Hypothalamus (tissue), 51 donors: ENCODE measurements at regions not wholly inside any gene's neighbourhood (a gene's known extent, or its start where the extent isn't known, plus 50 kb on each side); places are given as distances from the start of the nearest gene placed in this dataset.

Experiments used
- DNase-seq, 51 donors: peaks; one replicate each; lab custom pipeline; 2025; lab: John Stamatoyannopoulos, UW

DNA sequence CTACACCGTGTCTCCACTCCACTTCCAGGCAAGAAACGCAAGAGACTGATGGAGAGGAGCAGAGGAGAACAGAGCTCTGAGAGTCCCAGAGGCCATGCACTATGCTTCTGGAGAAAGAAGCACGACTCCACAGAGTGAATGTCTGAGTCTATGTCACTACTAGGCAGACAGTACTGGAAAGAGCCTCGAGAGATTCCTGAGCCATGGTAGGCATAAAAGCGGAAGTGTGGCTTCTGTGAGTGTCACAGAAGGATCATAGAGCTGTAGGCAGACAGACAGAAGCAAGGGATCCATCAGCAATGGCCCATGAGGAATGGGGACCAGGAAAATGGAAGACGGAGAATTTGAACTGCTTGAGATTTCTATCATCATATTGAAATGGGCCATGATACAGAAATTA lies 542.6 kb downstream of the ZEB2 start:
- DNase-seq = no peak

DNA sequence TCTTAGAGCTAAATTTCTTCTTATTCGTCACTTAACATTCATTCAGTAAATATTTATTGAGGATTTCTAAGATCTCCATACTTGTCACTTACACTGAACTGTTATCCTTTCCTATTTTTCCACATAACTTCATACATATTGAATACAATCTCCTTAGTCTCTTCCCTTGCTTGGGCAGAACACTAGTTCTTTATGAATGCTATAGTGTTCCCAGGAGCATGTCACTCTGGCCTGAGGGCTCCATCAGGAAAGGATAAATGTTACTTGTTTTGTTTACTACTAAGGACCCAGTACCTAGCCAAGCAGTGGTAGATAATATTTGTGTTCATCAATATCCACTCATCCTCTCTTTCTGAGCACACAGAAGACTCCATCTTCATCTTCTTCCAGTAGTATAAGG lies 544.7 kb downstream of the ZEB2 start:
- DNase-seq = no peak

DNA sequence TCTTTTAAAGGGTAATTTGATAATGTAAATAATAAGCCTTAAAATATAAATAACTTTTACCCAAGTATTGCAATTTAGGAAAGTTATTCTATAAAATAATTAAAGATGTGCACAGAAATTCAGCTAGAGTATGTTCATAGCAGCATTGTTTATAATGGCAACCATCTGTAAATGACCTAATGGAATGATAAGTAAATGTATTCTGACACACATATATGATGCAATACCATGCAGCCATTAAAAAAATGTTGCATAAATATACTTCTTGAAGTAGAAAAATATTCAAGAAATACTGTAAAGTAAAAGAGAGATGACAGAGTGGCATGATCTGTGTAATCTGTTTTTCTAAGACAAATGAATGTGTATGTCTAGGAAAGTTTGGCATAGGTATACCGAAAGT lies 545.7 kb downstream of the ZEB2 start:
- DNase-seq = no peak

DNA sequence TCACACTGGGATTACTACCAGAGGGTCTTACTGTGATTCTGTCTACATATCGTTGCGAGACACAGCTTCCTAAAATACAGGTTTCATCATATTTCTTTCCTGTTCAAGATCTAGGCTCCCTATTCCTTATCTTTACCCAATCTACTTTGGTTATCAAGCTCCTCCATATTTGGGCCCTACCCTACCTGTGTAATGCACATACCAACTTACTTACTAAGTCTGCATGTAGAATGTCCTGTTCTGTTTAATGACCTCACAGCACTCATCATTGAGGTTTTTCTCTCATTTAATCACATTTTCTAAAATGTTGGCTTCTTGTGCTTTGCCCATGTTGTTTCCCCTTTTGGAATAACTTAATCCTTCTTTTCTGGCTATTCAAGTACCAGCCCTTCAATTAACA lies 551.1 kb downstream of the ZEB2 start:
- DNase-seq = no peak

DNA sequence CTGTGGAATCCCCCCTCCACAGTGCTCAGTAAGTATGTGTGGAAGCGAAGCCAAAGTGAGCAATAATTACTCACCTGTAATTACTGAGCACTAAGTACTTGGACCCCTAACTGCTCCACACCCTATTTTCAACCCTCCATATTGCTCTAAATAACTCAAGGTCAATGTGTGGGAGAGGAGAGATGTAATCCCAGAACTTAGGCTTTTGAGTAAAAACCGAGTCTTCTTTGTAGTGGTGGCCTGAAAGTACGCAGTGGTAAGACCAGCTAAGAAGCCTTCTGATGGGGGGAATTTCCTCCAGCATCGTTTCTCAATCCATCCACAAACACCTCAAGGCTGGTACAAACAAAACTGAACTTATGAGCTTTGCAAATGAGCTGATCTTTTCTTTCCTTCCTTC lies 551.6 kb downstream of the ZEB2 start:
- no peak for DNase-seq

DNA sequence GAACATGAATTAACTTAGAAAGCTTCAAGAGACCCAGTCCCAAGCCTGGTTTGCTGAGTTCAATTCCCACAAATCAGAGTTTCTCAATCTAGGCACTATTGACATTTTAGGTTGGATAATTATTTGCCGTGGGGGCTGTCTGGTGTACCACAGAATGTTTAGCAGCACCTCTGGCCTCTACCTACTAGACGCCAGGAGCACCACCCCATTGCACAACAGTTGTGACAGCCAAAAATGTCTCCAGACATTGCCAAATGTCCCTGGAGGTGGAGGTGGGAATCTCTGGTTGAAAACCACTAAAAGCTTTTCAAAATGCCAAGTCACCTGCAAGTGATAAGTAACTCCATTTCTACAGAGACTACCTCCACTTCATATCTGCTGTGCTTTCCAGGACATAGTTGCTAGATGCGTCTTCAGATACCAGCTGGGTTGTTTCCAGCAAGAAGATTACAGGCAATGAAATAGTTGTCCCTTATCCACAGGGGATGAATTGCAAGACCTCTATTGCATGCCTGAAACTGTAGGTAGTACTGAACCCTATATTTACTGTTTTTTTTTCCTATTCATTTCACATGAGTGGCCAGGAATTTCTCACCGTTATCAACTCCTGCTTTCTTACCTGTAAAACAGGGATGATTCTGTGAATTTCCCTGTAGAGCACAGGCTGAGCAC lies 554.3 kb downstream of the ZEB2 start:
- DNase-seq = no peak

DNA sequence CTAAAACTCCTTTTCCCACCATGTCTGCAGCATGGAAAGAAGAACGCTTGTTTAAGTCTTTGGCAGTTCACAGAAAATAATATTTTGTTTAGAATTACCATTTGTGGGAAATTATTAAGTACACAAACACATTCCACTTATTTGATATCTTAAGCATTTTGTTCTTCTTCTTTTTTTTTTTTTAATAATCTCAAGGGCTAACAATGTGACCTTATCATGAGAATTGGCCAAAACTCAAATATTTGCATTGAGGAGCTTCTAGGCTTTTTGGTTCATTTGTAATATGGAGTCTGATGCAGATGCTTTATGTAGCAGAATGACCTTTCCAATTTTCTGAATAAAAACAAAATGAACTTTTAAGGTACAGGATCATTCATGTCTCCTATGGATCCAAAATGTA lies 555.0 kb downstream of the ZEB2 start:
- DNase-seq = no peak

DNA sequence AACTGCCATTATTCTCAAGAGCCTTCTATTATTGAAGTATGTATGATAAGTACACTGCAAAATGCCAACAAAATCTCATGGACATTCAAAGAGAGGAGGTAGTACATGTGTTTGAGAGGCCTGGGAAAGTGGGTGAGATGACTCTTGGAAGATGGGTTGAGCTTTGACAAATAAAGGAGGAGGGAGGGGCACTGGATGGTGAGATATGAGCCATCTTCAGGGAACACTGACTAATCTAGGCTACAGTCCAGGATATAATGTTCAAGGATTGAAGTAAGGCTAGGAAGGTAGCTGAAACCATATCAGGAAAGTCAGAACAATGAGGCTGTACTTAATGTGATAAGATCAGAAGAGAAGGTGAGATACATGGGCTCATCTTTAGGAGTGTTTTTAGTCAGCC lies 559.7 kb downstream of the ZEB2 start:
- DNase-seq = no peak

DNA sequence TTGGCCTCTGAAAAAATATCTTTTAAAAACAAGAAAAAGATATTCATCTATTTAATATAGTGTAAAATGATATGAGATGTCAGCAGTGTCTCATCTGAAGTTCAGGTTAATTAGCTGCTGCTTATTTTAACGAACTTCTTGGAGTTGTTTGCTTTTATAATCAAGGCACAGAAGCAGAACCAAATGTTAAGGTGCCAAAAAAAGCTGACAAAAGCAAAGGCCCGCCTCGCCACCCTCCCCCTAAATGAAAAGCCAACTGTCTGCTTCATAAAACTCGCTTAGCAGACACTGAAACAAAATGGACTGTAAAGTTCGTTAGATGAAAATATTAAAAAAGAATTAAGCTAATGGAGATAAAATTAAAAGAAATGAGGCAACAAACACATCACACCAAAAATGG lies 562.6 kb downstream of the ZEB2 start:
- no peak for DNase-seq

DNA sequence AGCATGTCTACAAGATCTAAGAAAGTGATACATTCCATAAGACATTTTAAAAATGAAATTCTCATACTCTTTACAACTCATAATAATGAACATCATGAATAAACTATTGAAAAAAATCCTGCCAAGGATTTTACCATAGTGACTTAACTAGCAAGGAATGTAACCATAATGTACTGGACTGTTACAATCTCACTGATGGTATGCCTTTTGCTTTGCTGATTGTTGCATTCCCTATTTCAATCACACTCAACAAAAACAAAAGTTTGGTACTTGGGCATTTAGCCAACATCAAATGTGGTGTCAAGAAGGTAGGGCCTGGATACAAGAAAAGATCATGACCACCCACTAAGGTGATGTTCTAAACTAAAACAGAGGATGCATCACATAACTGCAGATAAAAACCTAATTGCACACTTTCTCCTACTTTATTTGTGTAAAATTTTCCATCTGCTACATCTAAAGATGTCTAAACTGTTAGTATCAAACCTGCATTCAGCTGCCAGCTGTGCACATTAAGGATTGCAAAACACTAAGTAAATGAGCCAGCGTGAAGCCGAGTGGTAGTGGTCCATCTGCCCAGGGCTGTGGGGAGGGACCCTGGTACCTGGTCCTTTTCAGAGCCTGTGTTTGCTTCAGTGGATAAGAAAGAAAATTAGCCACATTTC lies 564.4 kb downstream of the ZEB2 start:
- no peak for DNase-seq

DNA sequence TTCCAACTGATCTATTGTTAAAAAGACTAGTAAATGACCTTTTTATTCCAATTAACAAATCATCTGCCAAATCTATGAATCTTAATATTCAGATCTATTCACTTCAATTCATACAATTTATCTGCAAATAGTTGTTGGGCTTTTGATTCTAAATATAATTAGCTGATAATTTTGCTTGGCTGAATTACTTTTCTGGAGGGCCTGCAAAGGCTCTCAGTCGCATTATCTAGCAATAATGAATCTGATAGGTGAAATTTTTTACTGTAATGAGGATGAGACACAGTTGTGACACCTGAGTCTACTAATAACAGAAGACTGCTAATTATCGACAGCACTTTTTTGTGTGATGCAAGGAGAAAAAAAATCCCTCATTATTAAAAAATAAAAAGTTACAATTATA lies 565.1 kb downstream of the ZEB2 start:
- DNase-seq = no peak

DNA sequence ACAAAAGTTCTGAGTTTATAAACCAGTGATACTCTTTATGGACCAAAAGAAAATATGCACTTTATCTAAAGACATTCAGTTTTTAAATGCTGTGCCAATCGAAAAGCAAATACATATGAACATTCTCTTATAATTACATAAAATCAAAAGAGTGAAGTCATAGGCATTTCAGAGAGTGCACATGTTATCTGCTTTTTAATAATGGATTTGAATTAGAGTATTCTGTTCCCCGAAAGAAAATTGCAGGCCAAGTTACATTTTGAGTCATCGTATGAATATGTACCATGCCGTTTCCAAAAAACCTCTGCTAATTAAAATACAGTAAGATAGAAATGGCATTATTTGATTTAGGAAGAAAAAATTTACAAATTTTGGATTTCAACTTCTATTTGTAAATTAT lies 565.7 kb downstream of the ZEB2 start:
- DNase-seq = no peak

DNA sequence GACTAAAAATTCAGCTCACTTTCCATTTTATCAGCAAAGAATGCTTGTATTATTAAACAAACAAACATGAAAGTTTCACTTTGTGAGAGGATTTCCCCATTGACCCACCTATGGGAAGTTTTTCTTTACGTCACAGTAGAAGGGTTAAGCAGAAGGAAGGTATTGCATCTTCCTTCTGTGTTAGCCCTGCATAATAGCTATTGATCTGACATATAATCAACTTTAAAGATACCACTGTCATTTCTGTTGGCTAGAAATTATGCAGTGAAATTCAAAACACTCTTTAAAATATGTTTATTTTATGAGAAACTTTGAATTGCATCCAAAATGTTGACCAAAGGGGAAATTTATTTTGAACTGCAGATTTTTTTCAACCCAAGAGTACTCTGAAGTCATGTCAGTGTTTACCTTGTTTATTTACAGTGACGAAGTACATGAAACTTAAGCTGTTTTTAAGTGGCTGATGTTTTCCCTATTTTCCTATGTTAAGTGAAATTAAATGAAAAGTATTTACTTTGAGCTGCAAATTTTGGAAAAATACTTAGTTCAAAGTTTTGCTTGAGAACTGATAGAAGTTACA lies 566.4 kb downstream of the ZEB2 start:
- DNase-seq = no peak

DNA sequence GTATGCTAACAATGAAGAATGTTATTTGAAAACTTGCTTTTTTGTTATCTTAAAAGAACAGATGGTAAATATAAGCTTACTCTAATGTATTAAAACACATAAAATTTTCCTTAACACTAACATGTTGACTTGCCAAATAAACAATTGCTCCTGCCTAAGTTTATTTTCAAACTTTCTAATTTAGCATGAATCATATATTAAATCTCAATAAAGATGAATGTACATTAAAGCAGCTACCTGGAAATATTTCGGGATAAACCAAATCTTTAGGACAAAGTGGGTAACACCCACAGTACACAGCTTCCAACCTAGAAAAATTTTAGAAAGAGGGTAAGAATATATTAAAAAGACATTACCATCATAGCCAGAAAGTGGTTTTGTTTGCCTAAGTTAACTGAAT lies 567.4 kb downstream of the ZEB2 start:
- no peak for DNase-seq

DNA sequence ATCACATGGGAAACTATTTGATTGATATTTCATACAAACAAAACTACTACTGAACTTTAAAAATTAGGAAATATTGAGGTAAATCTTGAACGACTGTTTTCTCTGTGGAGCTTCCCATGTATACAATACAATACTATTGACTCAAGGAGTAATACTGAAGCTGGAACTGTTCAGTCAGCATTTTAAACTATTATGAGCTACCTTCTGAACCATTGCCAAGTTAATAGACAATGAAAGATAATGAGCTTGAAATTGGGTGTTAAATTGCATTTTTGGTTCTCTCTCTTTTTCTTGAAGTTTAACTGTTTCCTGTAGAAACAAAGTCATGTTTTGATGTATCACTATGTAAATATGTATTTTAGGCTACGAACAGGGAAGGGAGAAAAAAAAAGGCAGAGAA lies 569.2 kb downstream of the ZEB2 start:
- DNase-seq = no peak

DNA sequence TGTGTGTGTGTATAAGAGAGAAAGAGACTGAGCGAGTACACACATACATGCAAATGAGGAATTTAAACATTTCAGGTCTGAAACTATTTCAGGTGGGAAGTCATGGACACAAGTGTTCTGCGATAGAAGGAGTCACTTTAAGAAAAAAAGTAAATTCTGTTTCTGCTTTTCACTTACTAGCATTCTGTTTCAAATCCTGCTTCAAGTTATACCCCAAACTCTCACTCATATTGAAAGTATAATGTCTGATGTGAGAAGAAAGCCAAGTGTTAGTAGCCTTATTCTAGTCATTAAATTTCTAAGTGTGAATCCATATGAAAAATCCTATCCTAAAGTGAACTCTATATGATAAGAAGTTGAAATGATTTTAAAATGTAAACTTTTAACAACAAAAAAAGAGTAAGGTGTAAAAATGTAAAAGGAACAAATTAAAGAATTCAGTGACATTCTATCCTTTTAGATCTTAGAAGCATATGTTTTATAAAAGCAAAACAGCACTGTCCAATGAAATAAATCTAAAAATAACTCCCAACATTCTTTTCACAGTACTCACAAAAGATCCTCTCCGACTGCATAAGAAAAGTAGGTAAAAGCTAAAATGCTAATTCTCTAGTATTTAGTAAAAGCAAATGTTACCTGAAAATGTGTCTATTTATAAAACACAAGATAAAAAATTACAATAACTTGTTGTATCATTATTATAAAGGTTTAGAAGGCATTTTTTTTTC lies 570.6 kb downstream of the ZEB2 start:
- no peak for DNase-seq

DNA sequence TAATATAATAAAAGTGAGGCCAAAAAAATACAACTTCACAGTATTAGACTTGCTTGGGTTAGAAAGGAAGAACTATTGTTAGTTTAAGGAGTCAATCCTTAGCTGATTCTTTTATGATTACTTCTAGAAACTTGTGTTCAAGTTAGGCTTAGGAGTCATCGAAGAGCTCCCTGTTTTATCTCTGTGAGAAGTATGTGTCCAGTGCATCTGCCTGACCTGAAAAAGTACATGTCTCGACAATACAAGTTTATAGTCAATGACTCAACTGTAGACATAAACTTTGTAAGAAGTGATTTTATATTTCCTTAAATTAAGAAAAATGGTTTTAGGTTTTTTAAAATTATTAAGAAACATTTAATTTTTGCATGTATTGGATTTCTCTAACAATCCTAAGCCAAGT lies 571.2 kb downstream of the ZEB2 start:
- DNase-seq = no peak

DNA sequence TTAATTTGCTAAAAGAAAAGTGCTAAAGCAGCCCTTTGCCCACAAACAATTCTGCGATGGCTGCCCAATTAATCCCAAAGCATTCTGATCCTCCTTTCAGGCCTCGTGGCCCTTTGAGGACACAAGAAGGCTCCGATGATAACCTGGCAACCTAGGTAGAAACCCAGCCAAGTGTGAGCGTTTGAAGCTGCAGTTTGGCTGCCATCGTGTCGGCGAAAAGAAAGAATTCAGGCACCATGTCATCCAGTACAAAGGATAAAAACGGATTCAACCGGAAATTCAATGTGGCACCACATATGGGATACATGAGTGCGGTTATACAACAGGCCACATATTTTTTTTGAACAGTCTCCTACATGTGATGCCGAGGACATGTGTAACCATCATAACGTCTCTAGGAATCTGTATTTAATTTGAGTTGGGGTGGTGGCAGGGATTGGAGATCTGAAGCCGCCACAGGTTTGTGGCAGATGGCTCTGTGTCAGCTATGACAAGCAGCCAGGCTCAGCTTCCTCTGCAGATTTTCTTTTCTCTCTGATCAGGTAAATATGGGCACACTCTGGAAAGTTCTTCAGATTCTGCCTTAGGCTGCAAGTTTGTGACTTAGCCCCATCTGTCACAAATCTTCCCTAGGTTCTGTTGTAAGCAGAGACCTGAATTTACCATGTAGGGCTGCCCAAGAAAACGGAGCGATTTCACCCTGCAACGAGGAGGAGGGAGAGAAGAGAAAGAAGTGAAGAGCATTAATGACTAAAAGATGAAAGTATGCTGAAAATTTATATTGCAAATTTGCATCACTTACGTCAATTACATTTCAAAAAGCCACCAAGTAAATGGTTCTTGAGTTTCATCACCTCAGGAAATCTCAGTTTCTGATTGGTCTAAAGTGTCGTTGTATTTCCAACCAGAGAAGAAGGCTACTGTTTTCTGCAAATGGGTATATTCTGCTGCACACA lies 573.2 kb downstream of the ZEB2 start:
- DNase-seq = peak in 1 of 51 donors; percentile 16

DNA sequence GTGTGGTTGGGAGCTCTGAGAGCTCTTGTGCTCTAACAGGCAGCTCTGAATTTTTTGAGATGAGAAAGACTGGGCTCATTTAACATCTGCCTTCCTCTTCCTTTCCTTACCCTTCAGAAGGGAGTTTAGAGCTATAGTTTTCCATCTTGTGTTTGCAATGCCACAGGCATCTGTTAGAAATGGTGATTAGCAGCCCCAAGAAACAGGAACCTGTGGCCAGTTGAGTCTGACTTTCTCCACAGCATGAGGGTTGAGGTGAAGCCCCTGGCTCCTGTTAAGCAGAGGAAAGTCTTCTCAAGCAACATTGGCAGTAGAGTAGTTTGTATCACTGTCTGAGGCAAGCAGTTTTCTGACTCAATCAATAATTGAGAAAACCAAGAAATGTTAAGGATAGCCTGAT lies 577.4 kb downstream of the ZEB2 start:
- no peak for DNase-seq

DNA sequence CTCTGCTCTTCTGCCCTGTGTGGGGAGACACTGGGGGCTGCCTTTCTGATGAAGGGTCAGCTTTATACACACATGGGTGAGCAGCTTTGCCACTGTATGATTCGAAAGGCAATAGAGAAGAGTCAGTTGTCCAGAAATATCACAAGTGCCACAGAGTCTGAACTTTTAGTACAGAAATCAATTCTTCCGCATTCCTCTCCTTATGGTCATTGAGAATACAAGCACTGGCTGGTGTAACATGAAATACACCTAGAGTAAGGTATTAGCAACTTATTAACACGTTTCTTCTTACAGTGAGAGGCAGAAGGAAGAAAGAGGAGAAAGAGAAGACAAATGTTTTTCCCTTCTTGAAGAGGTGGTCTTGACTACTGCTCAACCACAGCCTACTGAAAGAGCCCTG lies 579.2 kb downstream of the ZEB2 start:
- no peak for DNase-seq
